ENCODE measurements at regions not wholly inside any gene's neighbourhood (a gene's known extent, or its start where the extent isn't known, plus 50 kb on each side); places are given as distances from the start of the nearest gene placed in this dataset.

GRCh38 chr12:58074259-58074658, 132.9 kb downstream of the ATP23 start:
- H3K36me3 ChIP-seq (ENCODE audit: control insufficient read depth in 1 of 2, insufficient read depth in 2 of 2, low read length in 2 of 2) = no peaks in the 10 kb centered on the region
- no TSS peak for BruUV-seq (replicated peaks)
- H3K27ac ChIP-seq (ENCODE audit: low read depth, low read length) = no peak overlapping the region
- ChIA-PET RAD21 (ENCODE audit: low non-redundant PET in 1 of 2, low total read pairs in 2 of 2, uncharacterized antibody in 2 of 2, unreplicated experiment in 2 of 2) (no interaction called here), CTCF (no interaction called here), POLR2A (no interaction called here)
- H3K9ac ChIP-seq (ENCODE audit: low read length) = no peak overlapping the region
- DNase-seq (ENCODE audit: low read depth, low spot score) (no peak), ATAC-seq (no peak)
- no peaks in the 10 kb centered on the region for H3K79me2 ChIP-seq (ENCODE audit: insufficient read depth, low read length)
- intact Hi-C loops (cut with micrococcal nuclease) = no loop called here
- H3K4me3 ChIP-seq (replicated peaks in 1 of 2; ENCODE audit: low read depth in 1 of 2, low read length in 2 of 2) = no peak overlapping the region
- H3K27me3 ChIP-seq (ENCODE audit: insufficient read depth, low read length) = no peaks in the 10 kb centered on the region
- H3K4me2 ChIP-seq (ENCODE audit: low read length) = no peak overlapping the region
- no peaks in the 10 kb centered on the region for H3K4me1 ChIP-seq (ENCODE audit: control insufficient read depth in 1 of 2, insufficient read depth in 2 of 2, low read length in 2 of 2)
- H3K9me2 ChIP-seq (ENCODE audit: insufficient read depth) = no peaks in the 10 kb centered on the region
- no peak for TF ChIP-seq CBX3 (IDR thresholded peaks at IDR 0.05; ENCODE audit: low read depth)
- no peaks in the 10 kb centered on the region for H4K20me1 ChIP-seq (ENCODE audit: insufficient read depth)
- H3K9me3 ChIP-seq (ENCODE audit: control insufficient read depth in 1 of 2, insufficient read depth in 1 of 2, low read depth in 1 of 2, low read length in 2 of 2) = no peaks in the 10 kb centered on the region
- H2AFZ ChIP-seq (ENCODE audit: low read depth, low read length, poor library complexity, severe bottlenecking) = no peak overlapping the region

GRCh38 chr12:58079806-58080205, 138.4 kb downstream of the ATP23 start:
- Histone ChIP-seq H3K4me2 (ENCODE audit: low read length) (no peak overlapping the region), H3K36me3 (ENCODE audit: control insufficient read depth in 1 of 2, insufficient read depth in 2 of 2, low read length in 2 of 2) (no peaks in the 10 kb centered on the region), H3K27me3 (ENCODE audit: insufficient read depth, low read length) (no peaks in the 10 kb centered on the region), H3K27ac (ENCODE audit: low read depth, low read length) (no peak overlapping the region), H3K9ac (ENCODE audit: low read length) (no peak overlapping the region), H3K79me2 (ENCODE audit: insufficient read depth, low read length) (no peaks in the 10 kb centered on the region), H4K20me1 (ENCODE audit: insufficient read depth) (no peaks in the 10 kb centered on the region), H3K9me3 (ENCODE audit: control insufficient read depth in 1 of 2, insufficient read depth in 1 of 2, low read depth in 1 of 2, low read length in 2 of 2) (no peaks in the 10 kb centered on the region), H3K4me1 (ENCODE audit: control insufficient read depth in 1 of 2, insufficient read depth in 2 of 2, low read length in 2 of 2) (peaks cover 8 to 9% of the 10 kb centered on the region in 2 experiments), H3K4me3 (replicated peaks in 1 of 2; ENCODE audit: low read depth in 1 of 2, low read length in 2 of 2) (no peak overlapping the region), H3K9me2 (ENCODE audit: insufficient read depth) (no peaks in the 10 kb centered on the region), H2AFZ (ENCODE audit: low read depth, low read length, poor library complexity, severe bottlenecking) (no peak overlapping the region)
- RAD21 ChIA-PET (ENCODE audit: low non-redundant PET in 1 of 2, low total read pairs in 2 of 2, uncharacterized antibody in 2 of 2, unreplicated experiment in 2 of 2) = no interaction called here
- CTCF ChIA-PET = no interaction called here
- ATAC-seq = no peak
- POLR2A ChIA-PET = no interaction called here
- BruUV-seq (replicated peaks) = no TSS peak
- DNase-seq (ENCODE audit: low read depth, low spot score) = no peak
- no peak for TF ChIP-seq TCF7L2 (IDR thresholded peaks at IDR 0.05; ENCODE audit: borderline replicate concordance, extremely low read depth, insufficient read depth, insufficient read length)
- no peak for TF ChIP-seq YY1 (IDR thresholded peaks at IDR 0.05; ENCODE audit: extremely low read depth, insufficient replicate concordance, low read depth, low read length)
- no peak for TF ChIP-seq SIN3A (IDR thresholded peaks at IDR 0.05; ENCODE audit: low read depth)
- no peak for TF ChIP-seq EGR1 (IDR thresholded peaks at IDR 0.05; ENCODE audit: low read depth)
- TF ChIP-seq POLR2A (IDR thresholded peaks at IDR 0.05; ENCODE audit: borderline replicate concordance, extremely low read depth, insufficient read depth, insufficient read length) = no peak
- TF ChIP-seq ELF1 (IDR thresholded peaks at IDR 0.05; ENCODE audit: borderline replicate concordance, low read depth) = no peak
- TF ChIP-seq POLR2AphosphoS5 (IDR thresholded peaks at IDR 0.05; ENCODE audit: low read depth, low read length) = no peak
- TF ChIP-seq SRF (IDR thresholded peaks at IDR 0.05; ENCODE audit: low read depth) = no peak
- no peak for TF ChIP-seq ZBTB33 (IDR thresholded peaks at IDR 0.05; ENCODE audit: extremely low read depth, insufficient replicate concordance, low read length)
- no peak for TF ChIP-seq SP1 (IDR thresholded peaks at IDR 0.05; ENCODE audit: low read depth)
- no peak for TF ChIP-seq ATF3 (IDR thresholded peaks at IDR 0.05)
- no peak for TF ChIP-seq FOSL1 (IDR thresholded peaks at IDR 0.05; ENCODE audit: low read depth)
- no peak for TF ChIP-seq REST (IDR thresholded peaks at IDR 0.05; ENCODE audit: low read depth)
- TF ChIP-seq EZH2phosphoT487 (IDR thresholded peaks at IDR 0.05; ENCODE audit: borderline replicate concordance) = no peak
- TF ChIP-seq MAX (IDR thresholded peaks at IDR 0.05) = no peak
- intact Hi-C loops (cut with micrococcal nuclease) = no loop called here
